SK-N-SH treated with all-trans-retinoic acid at 6 μM for 48 hours (cell line): ENCODE measurements at regions not wholly inside any gene's neighbourhood (a gene's known extent, or its start where the extent isn't known, plus 50 kb on each side); places are given as distances from the start of the nearest gene placed in this dataset.

Experiments used
- RARB ChIP-seq: fragments of 250-450 bp; sonication (Bioruptor Pico); IDR thresholded peaks from 2 replicates; pipeline ENCODE4 v1.8.0; 2021; ENCODE audit warnings: mild to moderate bottlenecking, moderate library complexity
- ZFP30 ChIP-seq: fragments of 450-650 bp; formaldehyde crosslinking; IDR thresholded peaks from 2 replicates; pipeline ENCODE4 v1.5.0; 2022; ENCODE audit warnings: mild to moderate bottlenecking, moderate library complexity
- ZNF565 ChIP-seq: fragments of 450-650 bp; formaldehyde crosslinking; conservative IDR thresholded peaks from 2 replicates; pipeline ENCODE4 v1.5.0; 2020; ENCODE audit warnings: low read depth, mild to moderate bottlenecking, moderate library complexity
- ZNF8 ChIP-seq: fragments of 450-650 bp; formaldehyde crosslinking; IDR thresholded peaks from 2 replicates; pipeline ENCODE4 v1.5.0; 2020; ENCODE audit warnings: mild to moderate bottlenecking, moderate library complexity
- TF ChIP-seq, protein P1 (sequence below): fragments of 250-450 bp; sonication (Bioruptor Pico); IDR thresholded peaks from 2 replicates; pipeline ENCODE4 v1.8.0; 2020; ENCODE audit warnings: mild to moderate bottlenecking, moderate library complexity, borderline replicate concordance

DNA sequence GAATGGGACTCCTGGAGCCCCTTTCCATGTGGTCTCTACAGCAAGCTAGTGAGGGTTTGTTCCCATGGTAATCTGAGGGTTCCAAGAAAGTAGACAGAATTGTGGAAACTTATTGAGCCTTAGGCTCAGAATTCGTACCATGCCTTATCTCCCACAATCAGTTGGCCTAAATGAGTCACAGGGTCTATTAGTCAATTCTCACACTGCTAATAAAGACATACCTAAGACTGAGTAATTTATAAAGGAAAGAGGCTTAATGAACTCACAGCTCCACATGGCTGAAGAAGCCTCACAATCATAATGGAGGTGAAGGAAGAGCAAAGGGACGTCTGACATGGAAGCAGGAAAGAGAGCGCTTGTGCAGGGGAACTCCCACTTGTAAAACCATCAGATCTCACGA is 106.6 kb upstream of the CXADR start:
- TF ChIP-seq, protein P1, sequence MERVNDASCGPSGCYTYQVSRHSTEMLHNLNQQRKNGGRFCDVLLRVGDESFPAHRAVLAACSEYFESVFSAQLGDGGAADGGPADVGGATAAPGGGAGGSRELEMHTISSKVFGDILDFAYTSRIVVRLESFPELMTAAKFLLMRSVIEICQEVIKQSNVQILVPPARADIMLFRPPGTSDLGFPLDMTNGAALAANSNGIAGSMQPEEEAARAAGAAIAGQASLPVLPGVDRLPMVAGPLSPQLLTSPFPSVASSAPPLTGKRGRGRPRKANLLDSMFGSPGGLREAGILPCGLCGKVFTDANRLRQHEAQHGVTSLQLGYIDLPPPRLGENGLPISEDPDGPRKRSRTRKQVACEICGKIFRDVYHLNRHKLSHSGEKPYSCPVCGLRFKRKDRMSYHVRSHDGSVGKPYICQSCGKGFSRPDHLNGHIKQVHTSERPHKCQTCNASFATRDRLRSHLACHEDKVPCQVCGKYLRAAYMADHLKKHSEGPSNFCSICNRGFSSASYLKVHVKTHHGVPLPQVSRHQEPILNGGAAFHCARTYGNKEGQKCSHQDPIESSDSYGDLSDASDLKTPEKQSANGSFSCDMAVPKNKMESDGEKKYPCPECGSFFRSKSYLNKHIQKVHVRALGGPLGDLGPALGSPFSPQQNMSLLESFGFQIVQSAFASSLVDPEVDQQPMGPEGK: no peak
- TF ChIP-seq ZFP30 (no peak), RARB (CRISPR knock-in tag) (no peak), ZNF8 (CRISPR knock-in tag) (no peak), ZNF565 (CRISPR knock-in tag) (no peak)
